Neural cell (in vitro differentiated cells): ENCODE measurements at regions not wholly inside any gene's neighbourhood (a gene's known extent, or its start where the extent isn't known, plus 50 kb on each side); places are given as distances from the start of the nearest gene placed in this dataset.

Source experiments
- CTCF ChIP-seq: fragments of 450-650 bp; IDR thresholded peaks from 2 replicates; pipeline ENCODE4 v1.5.1; 2014; ENCODE audit warnings: antibody characterized with exemption, mild to moderate bottlenecking, moderate library complexity; ENCODE audit not compliant: poor library complexity, severe bottlenecking
- POLR2AphosphoS5 ChIP-seq: IDR thresholded peaks from 2 replicates; pipeline ENCODE4 v1.6.1; 2012
- RAD21 ChIP-seq: fragments of 450-650 bp; conservative IDR thresholded peaks from 2 replicates; pipeline ENCODE4 v1.6.1; 2014; ENCODE audit warnings: antibody characterized with exemption, mild to moderate bottlenecking, moderate library complexity
- REST ChIP-seq: IDR thresholded peaks from 2 replicates; pipeline ENCODE4 v1.6.1; 2012; ENCODE audit warnings: borderline replicate concordance
- SMC3 ChIP-seq: fragments of 450-650 bp; conservative IDR thresholded peaks from 2 replicates; pipeline ENCODE4 v1.6.1; 2014; ENCODE audit warnings: antibody characterized with exemption, mild to moderate bottlenecking, moderate library complexity; ENCODE audit not compliant: poor library complexity

- no peak for TF ChIP-seq CTCF
- no peak for TF ChIP-seq POLR2AphosphoS5
- no peak for TF ChIP-seq REST
- no peak for TF ChIP-seq SMC3
- no peak for TF ChIP-seq RAD21
These were observed 313.0 kb upstream of the GRID2 start for GRCh38 chr4:91990726-91991125.
